ENCODE measurements at regions not wholly inside any gene's neighbourhood (a gene's known extent, or its start where the extent isn't known, plus 50 kb on each side); places are given as distances from the start of the nearest gene placed in this dataset.
"Not testable (repeated sequence)": the region's sequence is repeated elsewhere in the genome, so short reads cannot be mapped to it uniquely, and the experiment has no call there.

- DNase-seq (ENCODE audit: low read depth in 2 of 2): no peak
These were observed 144.4 kb upstream of the DUSP10 start for GRCh38 chr1:221886311-221886710.

GRCh38 chr1:221884821-221885220, 142.9 kb upstream of the DUSP10 start:
- DNase-seq (ENCODE audit: low read depth in 2 of 2): no peak

DNA sequence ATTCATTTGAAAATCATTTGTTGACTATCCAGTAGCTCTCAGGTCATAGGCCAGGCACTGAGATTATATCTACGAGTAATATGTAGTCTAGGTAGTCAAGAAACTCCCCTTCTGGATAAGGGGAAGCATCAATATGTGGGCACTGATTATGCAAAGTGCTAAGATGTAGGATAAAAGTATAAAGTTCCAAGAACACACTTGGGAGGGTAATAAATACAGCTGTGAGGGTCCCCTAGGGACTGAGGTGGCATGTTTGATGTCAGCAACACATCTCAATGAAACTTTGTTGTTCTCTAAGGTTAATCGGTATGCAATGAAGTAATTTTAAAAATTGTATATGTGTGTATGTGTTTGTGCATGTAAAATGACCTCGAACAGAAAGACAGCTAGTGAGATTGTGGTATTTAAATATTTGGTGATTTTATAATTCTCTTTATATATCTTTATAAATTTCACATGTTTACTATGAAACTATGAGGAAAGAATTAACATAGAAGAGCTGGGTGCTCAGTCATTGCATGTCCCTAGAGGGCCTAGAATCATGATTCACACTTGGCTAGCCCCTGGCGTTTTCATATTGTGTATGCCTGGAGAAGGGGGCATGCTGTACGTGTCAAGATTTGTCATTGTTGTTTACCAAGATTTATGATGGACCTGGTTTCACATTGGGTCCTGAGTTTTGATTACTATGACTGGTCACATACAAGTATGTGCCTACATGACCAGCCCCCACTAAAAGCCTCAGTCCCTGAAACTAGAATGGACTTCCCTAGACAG, 140.1 kb upstream of the DUSP10 start:
- no peak for DNase-seq (ENCODE audit: low read depth in 2 of 2)

DNA sequence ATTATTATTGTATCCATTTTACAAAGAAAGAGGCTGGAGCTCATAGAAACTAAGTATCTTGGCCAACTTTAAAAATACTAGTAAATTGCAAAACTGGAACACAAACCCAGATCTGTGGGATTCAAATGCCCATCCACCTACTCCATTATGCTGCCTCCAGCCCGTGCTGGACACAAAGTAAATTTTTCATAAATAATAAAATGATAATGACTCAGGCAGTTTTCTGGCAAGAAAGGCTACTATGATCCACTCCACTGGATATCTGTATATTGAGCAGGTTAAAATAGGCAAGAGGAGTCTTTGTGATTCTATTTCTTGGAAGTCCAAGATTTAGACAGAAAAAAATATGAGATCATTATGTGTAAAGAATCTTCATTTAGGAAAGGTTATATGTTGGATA, 138.3 kb upstream of the DUSP10 start:
- DNase-seq (ENCODE audit: low read depth in 2 of 2): no peak

DNA sequence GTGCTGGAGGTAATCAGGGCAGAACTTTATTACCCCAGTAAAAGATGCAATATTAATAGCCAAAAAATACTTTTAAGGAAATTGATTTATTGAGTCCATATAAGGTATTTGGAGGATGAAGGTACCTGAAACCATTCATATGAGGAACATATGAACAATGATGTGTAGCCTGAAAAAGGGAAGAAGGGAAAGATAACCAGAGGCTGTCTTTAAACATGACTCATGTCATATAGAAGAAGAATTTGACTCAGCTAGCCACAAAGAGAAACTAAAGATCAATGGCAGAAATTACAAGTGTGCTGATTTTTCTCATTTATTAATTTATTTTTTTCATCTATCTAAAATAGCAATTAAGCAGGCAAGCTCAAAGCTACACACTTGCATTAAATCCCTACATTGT, 136.2 kb upstream of the DUSP10 start:
- no peak for DNase-seq (ENCODE audit: low read depth in 2 of 2)

GRCh38 chr1:221877311-221877710, 135.4 kb upstream of the DUSP10 start:
- DNase-seq (ENCODE audit: low read depth in 2 of 2): no peak

DNA sequence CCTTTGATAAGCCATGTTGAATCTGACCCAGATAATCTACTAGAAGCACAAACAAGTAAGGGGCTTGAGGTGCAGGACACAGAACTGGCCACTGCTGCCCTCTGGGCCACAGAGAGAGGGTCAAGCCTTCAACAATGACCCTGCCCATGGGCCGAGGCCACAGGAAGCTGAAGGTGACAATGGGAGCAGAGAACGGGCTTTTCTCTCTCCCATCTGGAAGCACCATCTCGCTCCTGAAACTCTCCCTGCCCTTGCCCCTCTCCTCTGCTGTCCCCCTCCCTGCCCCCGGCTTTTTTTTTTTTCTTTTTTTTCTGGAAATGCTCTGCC, 133.1 kb upstream of the DUSP10 start:
- DNase-seq (ENCODE audit: low read depth in 2 of 2): no peak

DNA sequence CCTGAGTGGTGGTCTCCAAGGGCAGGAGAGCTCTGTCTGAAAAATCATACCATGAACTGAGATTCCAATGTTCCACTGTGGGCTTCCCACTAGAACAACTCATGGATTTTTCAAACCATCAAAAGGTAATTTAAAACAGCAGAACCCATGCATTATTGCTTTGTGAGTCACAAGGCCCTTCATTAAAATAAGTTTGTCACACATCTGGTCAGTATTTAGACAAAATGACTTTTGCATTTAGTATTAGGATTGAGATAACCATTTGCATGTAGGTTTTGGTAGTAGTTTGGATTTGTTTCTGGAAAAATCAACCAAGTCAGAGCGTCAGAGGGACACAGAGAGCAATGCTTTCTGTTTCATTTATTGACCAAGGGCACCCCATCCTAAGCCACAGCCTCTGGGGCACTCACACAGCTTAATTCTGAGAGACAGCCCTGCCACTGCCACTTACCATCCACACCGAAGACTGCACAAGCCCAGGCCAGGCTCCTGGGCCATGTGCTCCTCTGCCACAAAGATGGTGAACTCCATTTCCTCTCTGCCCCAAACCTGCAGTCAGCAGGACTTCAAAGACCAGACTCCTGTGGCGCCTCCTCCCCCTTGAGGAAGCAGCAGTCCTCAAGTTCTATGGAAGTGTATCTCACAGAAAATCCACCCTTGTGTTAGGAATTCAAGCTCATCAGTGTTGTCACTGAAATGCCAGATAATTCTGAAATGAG, 132.6 kb upstream of the DUSP10 start:
- no peak for DNase-seq (ENCODE audit: low read depth in 2 of 2)

GRCh38 chr1:221873673-221874072, 131.8 kb upstream of the DUSP10 start:
- DNase-seq (ENCODE audit: low read depth in 2 of 2): no peak

DNA sequence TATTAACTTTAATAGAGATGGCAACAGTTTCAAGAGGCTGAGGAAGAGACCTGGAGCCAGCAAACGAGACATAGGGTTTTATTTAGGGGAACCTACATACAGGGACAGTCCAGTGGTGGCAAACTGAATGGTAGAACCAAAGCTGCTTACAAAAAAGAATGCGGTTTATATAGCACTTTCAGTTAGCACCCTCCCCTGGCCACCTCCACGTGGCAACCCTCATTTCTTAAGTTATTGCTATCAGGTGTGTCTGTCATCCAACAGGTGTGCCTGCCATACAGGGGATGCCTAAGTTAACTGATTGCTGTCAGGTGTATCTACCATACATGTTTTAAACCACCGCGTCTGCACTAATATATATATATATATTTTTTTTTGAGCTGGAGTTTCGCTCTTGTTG, 129.2 kb upstream of the DUSP10 start:
- no peak for DNase-seq (ENCODE audit: low read depth in 2 of 2)

DNA sequence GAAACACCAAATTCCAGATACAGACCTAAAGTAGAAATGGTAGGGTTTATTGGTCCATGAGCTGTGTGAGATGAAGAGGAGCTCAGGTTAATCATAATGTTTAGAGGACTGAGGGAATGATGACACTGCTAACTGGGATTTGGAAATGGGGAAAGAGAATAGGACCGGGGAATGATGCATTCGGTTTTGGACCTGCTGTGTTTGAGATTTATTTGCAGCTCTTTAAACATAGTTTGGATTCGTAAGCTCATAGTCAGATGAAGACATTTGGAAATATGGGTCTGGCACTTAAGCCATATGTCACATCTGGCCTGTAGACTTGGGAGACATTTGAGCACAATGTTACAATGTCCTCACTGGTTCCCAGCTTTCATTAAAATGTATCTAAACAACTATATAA, 127.9 kb upstream of the DUSP10 start:
- DNase-seq (ENCODE audit: low read depth in 2 of 2): no peak

- DNase-seq (ENCODE audit: low read depth in 2 of 2): no peak
These were observed 126.9 kb upstream of the DUSP10 start for GRCh38 chr1:221868593-221869303.

- DNase-seq (ENCODE audit: low read depth in 2 of 2): no peak
These were observed 125.1 kb upstream of the DUSP10 start for GRCh38 chr1:221867003-221867402.

DNA sequence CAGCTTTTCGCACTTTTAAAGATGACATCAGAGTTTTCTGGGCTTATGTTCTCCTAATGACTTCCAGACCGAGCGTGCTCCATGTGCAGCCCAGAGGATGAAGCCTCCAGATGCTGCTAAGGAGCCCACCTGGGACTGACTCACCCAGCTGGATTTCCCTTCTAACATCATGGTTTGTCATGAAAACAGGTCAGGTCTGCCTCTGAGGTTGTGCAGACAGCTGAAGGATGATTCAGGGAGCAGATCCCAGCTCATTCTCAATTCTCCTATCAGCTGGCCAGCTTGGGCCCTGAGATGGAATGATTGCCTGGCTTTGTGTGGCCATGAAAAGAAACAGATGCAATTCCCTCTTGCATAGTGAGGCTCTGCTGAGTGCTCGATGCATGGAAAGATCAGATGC, 123.9 kb upstream of the DUSP10 start:
- no peak for DNase-seq (ENCODE audit: low read depth in 2 of 2)

- no peak for DNase-seq (ENCODE audit: low read depth in 2 of 2)
These were observed 121.7 kb upstream of the DUSP10 start for GRCh38 chr1:221863635-221864034.

DNA sequence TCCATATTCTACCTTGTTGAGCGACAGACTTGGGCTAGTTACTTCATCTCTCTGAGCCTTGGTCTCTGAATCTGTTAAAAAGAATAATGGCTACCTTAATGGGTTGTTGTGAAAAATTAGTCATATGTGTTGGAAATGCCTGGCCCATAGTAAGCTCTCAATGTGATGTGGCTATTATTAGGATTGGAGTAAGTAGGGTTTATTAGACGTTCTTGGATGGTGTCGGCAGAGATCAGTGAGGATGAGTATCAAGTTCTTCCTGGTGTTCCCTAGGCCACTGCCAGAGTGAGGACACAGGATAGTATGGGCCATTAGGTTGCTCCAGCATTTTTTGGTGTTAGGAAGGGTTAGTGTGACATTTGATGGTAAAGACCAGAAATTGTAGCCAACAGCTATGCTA, 121.1 kb upstream of the DUSP10 start:
- DNase-seq (ENCODE audit: low read depth in 2 of 2): no peak

DNA sequence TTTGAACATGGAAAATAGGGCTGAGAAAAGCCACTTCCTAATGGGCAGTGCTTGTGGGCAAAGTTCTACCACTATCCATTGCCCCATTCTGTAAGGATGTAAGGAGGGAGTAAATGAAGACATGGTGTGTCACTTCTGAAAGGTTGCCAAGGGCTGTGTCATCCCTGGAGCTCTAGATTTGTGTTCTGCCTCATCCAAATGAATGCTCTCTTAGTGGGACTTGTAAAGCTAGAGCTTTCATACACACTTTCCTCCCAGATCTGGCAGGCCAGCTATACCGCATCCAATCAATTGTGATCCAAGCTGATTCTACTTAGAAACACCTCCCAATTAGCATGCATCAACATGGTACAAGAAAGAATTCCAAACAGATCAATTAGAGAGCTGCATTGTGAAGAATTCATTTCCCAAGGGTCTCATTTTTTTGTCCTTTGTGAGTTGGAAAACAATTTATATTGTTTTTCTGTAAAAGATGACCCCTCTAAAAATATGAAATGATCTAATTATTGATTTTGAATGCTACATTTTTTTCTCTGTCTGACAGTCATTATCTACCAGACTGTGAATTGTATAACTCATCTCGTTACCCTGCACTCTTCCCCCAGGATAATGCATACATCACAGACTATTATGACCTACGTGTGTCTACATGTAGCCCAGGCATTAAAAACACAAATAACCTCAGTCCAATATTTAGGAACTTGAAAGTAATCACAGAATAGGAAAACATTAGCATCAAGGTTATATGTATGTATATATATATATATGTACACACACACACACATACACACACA, 117.1 kb upstream of the DUSP10 start:
- no peak for DNase-seq (ENCODE audit: low read depth in 2 of 2)

DNA sequence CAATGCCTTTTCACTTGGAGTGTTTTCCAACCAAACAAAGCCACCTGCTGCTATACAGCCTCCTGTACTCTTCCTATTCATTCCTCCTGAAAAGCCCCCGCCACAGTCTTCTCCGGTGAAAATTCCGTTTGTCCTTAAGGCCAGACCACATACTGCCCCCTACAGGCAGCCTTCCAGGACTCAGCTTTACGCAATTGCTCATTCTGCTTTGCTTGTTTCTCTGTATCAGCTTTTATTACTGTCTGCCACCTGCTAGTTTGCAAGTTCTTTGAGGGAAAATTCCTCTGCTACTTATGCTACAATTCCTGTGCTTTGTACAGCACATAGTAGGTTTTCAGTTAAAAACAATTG, 115.2 kb upstream of the DUSP10 start:
- not testable (repeated sequence) for DNase-seq (ENCODE audit: low read depth in 2 of 2)

DNA sequence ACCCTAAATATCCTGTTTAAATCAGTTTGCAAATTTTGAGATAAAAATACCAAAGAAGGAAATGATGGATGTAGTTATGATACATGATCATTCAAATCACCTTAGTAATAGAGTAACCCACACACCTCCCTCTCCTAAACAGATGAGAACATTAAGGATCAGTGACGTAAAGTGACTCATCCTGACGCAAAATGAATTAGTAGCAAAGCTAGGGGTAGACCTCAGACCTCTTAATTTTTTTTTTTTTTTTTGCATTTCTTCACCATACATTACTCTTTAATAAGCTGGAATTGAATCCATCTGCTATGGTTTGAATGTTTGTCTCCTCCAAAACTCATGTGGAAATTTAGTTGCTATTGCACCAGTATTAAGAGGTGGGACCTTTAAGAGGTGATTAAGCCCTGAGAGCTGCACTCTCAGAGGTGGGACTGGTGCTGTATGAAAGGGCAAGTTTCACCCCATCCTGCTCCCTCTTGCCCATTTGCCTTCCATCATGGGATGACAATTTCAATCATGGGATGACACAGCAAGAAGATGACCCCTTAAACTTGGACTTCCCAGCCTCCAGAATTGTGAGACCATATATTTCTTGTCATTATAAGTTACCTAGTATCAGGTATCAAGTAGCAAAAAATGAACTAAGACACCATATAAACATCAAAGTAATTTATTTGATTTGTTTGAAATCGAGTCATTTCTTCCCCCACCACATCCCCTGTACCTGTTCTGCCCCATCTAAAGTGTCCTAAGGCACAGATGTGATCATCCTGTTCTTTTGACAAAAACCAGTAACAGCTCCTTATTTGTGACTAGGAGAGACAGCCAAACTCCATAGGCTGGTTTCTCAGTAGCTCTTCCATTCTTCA, 114.6 kb upstream of the DUSP10 start:
- DNase-seq (ENCODE audit: low read depth in 2 of 2): no peak

GRCh38 chr1:221855156-221855555, 113.3 kb upstream of the DUSP10 start:
- DNase-seq (ENCODE audit: low read depth in 2 of 2): no peak

GRCh38 chr1:221851336-221851735, 109.4 kb upstream of the DUSP10 start:
- DNase-seq (ENCODE audit: low read depth in 2 of 2): no peak

Measured in activated CD4-positive, alpha-beta T cell treated with anti-CD3 and anti-CD28 coated beads for 24 hours (primary cell).